IMR-90 (cell line): ENCODE measurements at regions not wholly inside any gene's neighbourhood (a gene's known extent, or its start where the extent isn't known, plus 50 kb on each side); places are given as distances from the start of the nearest gene placed in this dataset.

Source experiments
- ATAC-seq: fragments of 200-7000 bp; cut with Tn5 transposase; 2 replicates; pipeline ENCODE4 v1.9.1; 2020; ENCODE audit warnings: low read depth, mild to moderate bottlenecking, moderate library complexity
- BruUV-seq: library from RNA; stranded (reverse); fragments of 400-500 nt; replicated peaks from 2 replicates; lab custom pipeline; 2021; lab: Mats Ljungman, UMichigan
- CTCF ChIA-PET: fragments of 300-600 bp; formaldehyde crosslinking; extraction: SDS; loops from one replicate; lab custom pipeline; 2021; ENCODE audit warnings: antibody characterized with exemption; lab: Yijun Ruan, JAX
- POLR2A ChIA-PET: fragments of 300-600 bp; sonication (Branson Sonifier 250); formaldehyde crosslinking; loops from one replicate; lab custom pipeline; 2022; ENCODE audit warnings: antibody characterized with exemption; ENCODE audit not compliant: unreplicated experiment; lab: Charles Lee
- DNase-seq: peaks from one replicate; pipeline ENCODE4 v3.0.0; 2013
- H2AFZ ChIP-seq: replicated peaks from 2 replicates; pipeline ENCODE3; 2013; ENCODE audit warnings: low read length, mild to moderate bottlenecking; ENCODE audit not compliant: poor library complexity
- H2AK5ac ChIP-seq: 2 replicates; pipeline ENCODE4 v1.6.1; 2013; ENCODE audit warnings: low read depth, low read length, inconsistent platforms
- H2AK9ac ChIP-seq: replicated peaks from 2 replicates; pipeline ENCODE3; 2013; ENCODE audit warnings: mild to moderate bottlenecking, low read depth, low read length, moderate library complexity; ENCODE audit not compliant: poor library complexity
- H2BK120ac ChIP-seq: 2 replicates; pipeline ENCODE4 v1.6.1; 2013; ENCODE audit warnings: low read depth, low read length, inconsistent platforms
- H2BK15ac ChIP-seq: 3 replicates; pipeline ENCODE4 v1.6.1; 2013; ENCODE audit warnings: low read depth, low read length, inconsistent platforms
- H2BK20ac ChIP-seq: 2 replicates; pipeline ENCODE4 v1.6.1; 2013; ENCODE audit warnings: low read depth, mild to moderate bottlenecking, inconsistent platforms, low read length, moderate library complexity
- H2BK5ac ChIP-seq: 2 replicates; pipeline ENCODE4 v1.6.1; 2013; ENCODE audit warnings: mild to moderate bottlenecking, low read depth, low read length, inconsistent platforms; ENCODE audit not compliant: poor library complexity, severe bottlenecking
- H3K14ac ChIP-seq: replicated peaks from 2 replicates; pipeline ENCODE4 v1.6.1; 2013; ENCODE audit warnings: low read depth, low read length, inconsistent platforms
- H3K18ac ChIP-seq: 2 replicates; pipeline ENCODE4 v1.6.1; 2013; ENCODE audit warnings: low read depth, low read length, control low read depth
- H3K23ac ChIP-seq: 2 replicates; pipeline ENCODE4 v1.6.1; 2013; ENCODE audit warnings: low read depth, low read length, inconsistent platforms
- H3K27ac ChIP-seq: 2 replicates; pipeline ENCODE4 v1.5.1; 2013; ENCODE audit warnings: mild to moderate bottlenecking, control low read depth, low read length; ENCODE audit not compliant: insufficient read depth
- H3K27me3 ChIP-seq: 2 replicates; pipeline ENCODE4 v1.6.1; 2013; ENCODE audit warnings: low read length; ENCODE audit not compliant: control insufficient read depth, insufficient read depth
- H3K36me3 ChIP-seq: 2 replicates; pipeline ENCODE4 v1.6.1; 2013; ENCODE audit warnings: low read length, mixed read lengths; ENCODE audit not compliant: control insufficient read depth, insufficient read depth
- H3K4ac ChIP-seq: 2 replicates; pipeline ENCODE4 v1.6.1; 2013; ENCODE audit warnings: low read depth, low read length, inconsistent platforms
- H3K4me1 ChIP-seq: 2 replicates; pipeline ENCODE4 v1.6.1; 2013; ENCODE audit warnings: low read length, mixed read lengths; ENCODE audit not compliant: control insufficient read depth, insufficient read depth
- H3K4me2 ChIP-seq: 2 replicates; pipeline ENCODE4 v1.6.1; 2013; ENCODE audit warnings: low read depth, mild to moderate bottlenecking, control low read depth, low read length, moderate library complexity
- H3K4me3 ChIP-seq: 2 replicates; pipeline ENCODE4 v1.5.1; 2013; ENCODE audit warnings: low read depth, mild to moderate bottlenecking, control low read depth, low read length, moderate library complexity; ENCODE audit not compliant: insufficient read depth
- H3K56ac ChIP-seq: 2 replicates; pipeline ENCODE4 v1.6.1; 2013; ENCODE audit warnings: low read length, inconsistent platforms; ENCODE audit not compliant: insufficient read depth; ENCODE audit errors: extremely low read depth
- H3K79me1 ChIP-seq, 2 experiments: 2 replicates each; pipeline ENCODE4 v1.6.1; 2013; ENCODE audit warnings: low read length in 2 of 2, inconsistent platforms in 1 of 2, low read depth in 1 of 2
- H3K9ac ChIP-seq: 2 replicates; pipeline ENCODE4 v1.6.1; 2013; ENCODE audit warnings: low read depth, low read length, control low read depth
- H3K9me1 ChIP-seq: 2 replicates; pipeline ENCODE4 v1.6.1; 2013; ENCODE audit warnings: low read length, inconsistent platforms; ENCODE audit not compliant: insufficient read depth
- H3K9me3 ChIP-seq: 2 replicates; pipeline ENCODE4 v1.6.1; 2013; ENCODE audit warnings: low read length; ENCODE audit not compliant: control insufficient read depth, insufficient read depth
- H4K20me1 ChIP-seq: 2 replicates; pipeline ENCODE4 v1.6.1; 2013; ENCODE audit warnings: low read length, inconsistent platforms; ENCODE audit not compliant: insufficient read depth
- H4K5ac ChIP-seq: 2 replicates; pipeline ENCODE4 v1.6.1; 2013; ENCODE audit warnings: mild to moderate bottlenecking, low read depth, low read length, control low read depth
- H4K8ac ChIP-seq, 2 experiments: 2 replicates each; pipeline ENCODE4 v1.6.1; 2013; ENCODE audit warnings: low read depth in 2 of 2, low read length in 2 of 2, control low read depth in 1 of 2, inconsistent platforms in 1 of 2
- H4K91ac ChIP-seq: 2 replicates; pipeline ENCODE4 v1.6.1; 2013; ENCODE audit warnings: low read depth, low read length, inconsistent platforms; ENCODE audit not compliant: insufficient read depth
- BHLHE40 ChIP-seq: fragments of 150-350 bp; IDR thresholded peaks from 2 replicates; pipeline ENCODE4 v1.6.1; 2016; ENCODE audit warnings: mild to moderate bottlenecking, low read depth, low read length
- CEBPB ChIP-seq: IDR thresholded peaks from 2 replicates; pipeline ENCODE4 v1.6.1; 2012; ENCODE audit warnings: low read depth, low read length, improper control_type of control experiment
- CHD1 ChIP-seq: IDR thresholded peaks from 2 replicates; pipeline ENCODE4 v1.6.1; 2012; ENCODE audit warnings: low read depth, low read length, improper control_type of control experiment
- CTCF ChIP-seq: conservative IDR thresholded peaks from 2 replicates; pipeline ENCODE4 v1.5.1; 2012; ENCODE audit warnings: mild to moderate bottlenecking, low read depth, low read length, improper control_type of control experiment
- ELK1 ChIP-seq: fragments of 150-350 bp; IDR thresholded peaks from 2 replicates; pipeline ENCODE4 v1.6.1; 2016; ENCODE audit warnings: low read depth, mild to moderate bottlenecking, low read length, moderate library complexity, borderline replicate concordance
- FOS ChIP-seq: fragments of 150-350 bp; IDR thresholded peaks from 2 replicates; pipeline ENCODE4 v1.6.1; 2016; ENCODE audit warnings: low read depth, low read length
- MAFK ChIP-seq: IDR thresholded peaks from 2 replicates; pipeline ENCODE4 v1.6.1; 2012; ENCODE audit warnings: low read depth, low read length, improper control_type of control experiment
- MAZ ChIP-seq: IDR thresholded peaks from 2 replicates; pipeline ENCODE4 v1.6.1; 2012; ENCODE audit warnings: low read depth, mild to moderate bottlenecking, low read length, improper control_type of control experiment, moderate library complexity, borderline replicate concordance
- MXI1 ChIP-seq: IDR thresholded peaks from 2 replicates; pipeline ENCODE4 v1.6.1; 2012; ENCODE audit warnings: low read depth, mild to moderate bottlenecking, low read length, moderate library complexity, borderline replicate concordance
- NFE2L2 ChIP-seq: fragments of 150-350 bp; IDR thresholded peaks from 2 replicates; pipeline ENCODE4 v1.6.1; 2016; ENCODE audit warnings: low read depth, mild to moderate bottlenecking, low read length
- POLR2A ChIP-seq: IDR thresholded peaks from 2 replicates; pipeline ENCODE4 v1.6.1; 2012; ENCODE audit warnings: mild to moderate bottlenecking, low read depth, low read length
- RAD21 ChIP-seq: IDR thresholded peaks from 2 replicates; pipeline ENCODE4 v1.6.1; 2012; ENCODE audit warnings: low read length, improper control_type of control experiment
- RCOR1 ChIP-seq: IDR thresholded peaks from 2 replicates; pipeline ENCODE4 v1.6.1; 2012; ENCODE audit warnings: mild to moderate bottlenecking, low read length, improper control_type of control experiment; ENCODE audit not compliant: insufficient replicate concordance
- RFX5 ChIP-seq: IDR thresholded peaks from 2 replicates; pipeline ENCODE4 v1.8.0; 2012; ENCODE audit warnings: low read depth, mild to moderate bottlenecking, low read length, moderate library complexity
- SMC3 ChIP-seq: fragments of 150-350 bp; IDR thresholded peaks from 2 replicates; pipeline ENCODE4 v1.6.1; 2016; ENCODE audit warnings: low read depth, mild to moderate bottlenecking, antibody characterized with exemption, low read length, moderate library complexity
- USF2 ChIP-seq: fragments of 150-350 bp; IDR thresholded peaks from 2 replicates; pipeline ENCODE4 v1.6.1; 2017; ENCODE audit warnings: mild to moderate bottlenecking, antibody characterized with exemption, low read length, low read depth
- WGBS, 2 experiments: methylation state at CpG; one replicate each; pipeline versions ENCODE4 v1.1.5 to v1.1.7; 2013; ENCODE audit warnings: missing lambda C conversion rate in 2 of 2; ENCODE audit not compliant: insufficient read length in 1 of 2; ENCODE audit errors: extremely low coverage in 2 of 2; 5-methylcytosine and 5-hydroxymethylcytosine counted together
- dilution Hi-C: fragments of 300-500 bp; cut with HindIII; formaldehyde crosslinking; loops from one replicate; pipeline ENCODE4 v1.14.3; 2018; ENCODE audit warnings: low sequenced_read_pairs; ENCODE audit not compliant: unreplicated experiment
- in situ Hi-C: fragments of 300-500 bp; cut with MboI; formaldehyde crosslinking; loops from 3 replicates; pipeline ENCODE4 v1.14.3; 2019; ENCODE audit warnings: low sequenced_read_pairs, inconsistent platforms, mixed read lengths
- intact Hi-C: fragments of 100-400 bp; cut with micrococcal nuclease; formaldehyde crosslinking; loops from 2 replicates; pipeline ENCODE4 v1.10.0; 2022

GRCh38 chr2:53366543-53366942 is 401.1 kb upstream of the CHAC2 start:
- no peak overlapping the region for H3K23ac ChIP-seq
- BruUV-seq = no TSS peak
- DNase-seq (no peak), ATAC-seq (no peak)
- no peak overlapping the region for H4K5ac ChIP-seq
- no peak overlapping the region for H4K8ac ChIP-seq
- no peak overlapping the region for H3K4me2 ChIP-seq
- H3K56ac ChIP-seq = no peak overlapping the region
- no peak overlapping the region for H2AK9ac ChIP-seq
- H2BK120ac ChIP-seq = no peak overlapping the region
- H3K4me3 ChIP-seq = no peak overlapping the region
- no peak for TF ChIP-seq USF2
- TF ChIP-seq RAD21 = no peak
- TF ChIP-seq ELK1 = no peak
- no peak for TF ChIP-seq CEBPB
- no peak for TF ChIP-seq NFE2L2
- no peak for TF ChIP-seq CHD1
- no peak for TF ChIP-seq FOS
- no peak for TF ChIP-seq CTCF
- no peak for TF ChIP-seq MAFK
- no peak for TF ChIP-seq SMC3
- no peak for TF ChIP-seq POLR2A
- TF ChIP-seq MXI1 = no peak
- TF ChIP-seq MAZ = no peak
- no peak for TF ChIP-seq RFX5
- no peak for TF ChIP-seq RCOR1
- TF ChIP-seq BHLHE40 = no peak
- in situ Hi-C loops = no loop called here
- no peak overlapping the region for H3K9ac ChIP-seq
- no peaks in the 10 kb centered on the region for H3K36me3 ChIP-seq
- no peak overlapping the region for H2AK5ac ChIP-seq
- dilution Hi-C loops = no loop called here
- H3K79me1 ChIP-seq = no peaks in the 10 kb centered on the region
- no peak overlapping the region for H2BK20ac ChIP-seq
- CTCF ChIA-PET = no interaction called here
- H3K9me3 ChIP-seq = no peaks in the 10 kb centered on the region; the same call in 1 of the 2 replicates
- H2BK15ac ChIP-seq = no peak overlapping the region
- no peak overlapping the region for H2AFZ ChIP-seq
- no peak overlapping the region for H3K14ac ChIP-seq
- POLR2A ChIA-PET = no interaction called here
- 67% methylated on average over 2 of the region's 3 CpGs; no CpG with 5 or more reads in 1 of the 2 experiments for WGBS, 2 experiments
- H4K91ac ChIP-seq = no peak overlapping the region
- H3K9me1 ChIP-seq = no peaks in the 10 kb centered on the region
- intact Hi-C loops = no loop called here
- H3K4me1 ChIP-seq = no peaks in the 10 kb centered on the region
- no peak overlapping the region for H2BK5ac ChIP-seq
- H3K27ac ChIP-seq = no peak overlapping the region
- H3K27me3 ChIP-seq = no peaks in the 10 kb centered on the region
- no peak overlapping the region for H3K4ac ChIP-seq
- no peaks in the 10 kb centered on the region for H4K20me1 ChIP-seq
- no peak overlapping the region for H3K18ac ChIP-seq
